ENCODE measurements at regions not wholly inside any gene's neighbourhood (a gene's known extent, or its start where the extent isn't known, plus 50 kb on each side); places are given as distances from the start of the nearest gene placed in this dataset.

DNA sequence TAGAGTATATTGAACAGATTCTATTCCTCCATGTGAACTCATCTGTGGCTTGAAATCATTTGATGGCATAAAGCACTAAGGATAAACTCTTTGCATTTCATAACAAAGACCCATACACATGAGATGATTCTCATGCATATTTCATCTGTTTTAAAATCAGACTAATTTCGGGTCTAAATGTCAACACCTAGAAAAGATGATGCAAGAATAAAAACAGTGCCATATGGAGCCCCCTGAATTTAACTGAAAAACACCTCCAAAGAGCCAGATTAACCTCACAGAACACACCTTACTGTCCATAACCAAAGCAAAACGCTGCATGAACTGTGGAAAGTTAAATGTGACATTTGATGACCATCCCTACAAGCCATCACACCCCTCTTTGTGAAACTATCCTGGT, 59.7 kb downstream of the ELAPOR2 start:
- TF ChIP-seq, protein P1, sequence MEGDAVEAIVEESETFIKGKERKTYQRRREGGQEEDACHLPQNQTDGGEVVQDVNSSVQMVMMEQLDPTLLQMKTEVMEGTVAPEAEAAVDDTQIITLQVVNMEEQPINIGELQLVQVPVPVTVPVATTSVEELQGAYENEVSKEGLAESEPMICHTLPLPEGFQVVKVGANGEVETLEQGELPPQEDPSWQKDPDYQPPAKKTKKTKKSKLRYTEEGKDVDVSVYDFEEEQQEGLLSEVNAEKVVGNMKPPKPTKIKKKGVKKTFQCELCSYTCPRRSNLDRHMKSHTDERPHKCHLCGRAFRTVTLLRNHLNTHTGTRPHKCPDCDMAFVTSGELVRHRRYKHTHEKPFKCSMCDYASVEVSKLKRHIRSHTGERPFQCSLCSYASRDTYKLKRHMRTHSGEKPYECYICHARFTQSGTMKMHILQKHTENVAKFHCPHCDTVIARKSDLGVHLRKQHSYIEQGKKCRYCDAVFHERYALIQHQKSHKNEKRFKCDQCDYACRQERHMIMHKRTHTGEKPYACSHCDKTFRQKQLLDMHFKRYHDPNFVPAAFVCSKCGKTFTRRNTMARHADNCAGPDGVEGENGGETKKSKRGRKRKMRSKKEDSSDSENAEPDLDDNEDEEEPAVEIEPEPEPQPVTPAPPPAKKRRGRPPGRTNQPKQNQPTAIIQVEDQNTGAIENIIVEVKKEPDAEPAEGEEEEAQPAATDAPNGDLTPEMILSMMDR (IDR thresholded peaks at IDR 0.05; ENCODE audit: poor library complexity), result no peak
- TF ChIP-seq EZH2 (IDR thresholded peaks at IDR 0.05; ENCODE audit: borderline replicate concordance), result no peak
